GM13976 (cell line): ENCODE measurements at regions not wholly inside any gene's neighbourhood (a gene's known extent, or its start where the extent isn't known, plus 50 kb on each side); places are given as distances from the start of the nearest gene placed in this dataset.

Source experiments
- DNase-seq: peaks from one replicate; pipeline ENCODE4 v3.0.0; 2012; ENCODE audit warnings: low spot score
- CTCF ChIP-seq: IDR thresholded peaks from 2 replicates; pipeline ENCODE4 v1.5.1; 2012; ENCODE audit warnings: borderline replicate concordance, mild to moderate bottlenecking; ENCODE audit not compliant: insufficient read depth; ENCODE audit errors: extremely low read depth, missing control alignments, control extremely low read depth
- in situ Hi-C: fragments of 300-500 bp; cut with MboI; formaldehyde crosslinking; loops from one replicate; pipeline ENCODE4 v1.12.0; 2022; ENCODE audit warnings: low sequenced_read_pairs, mixed read lengths, inconsistent platforms; ENCODE audit not compliant: unreplicated experiment

GRCh38 chr3:177541541-177541940 is 344.3 kb upstream of the TBL1XR1 start:
- in situ Hi-C loops: no loop called here

GRCh38 chr3:177545964-177546363 is 348.7 kb upstream of the TBL1XR1 start:
- no peak for DNase-seq
- in situ Hi-C loops: no loop called here
- TF ChIP-seq CTCF: no peak

More at GRCh38 chr3:177541541-177541940, 344.3 kb upstream of the TBL1XR1 start:
- no peak for DNase-seq
- TF ChIP-seq CTCF: no peak

- in situ Hi-C loops: no loop called here
- no peak for DNase-seq
- TF ChIP-seq CTCF: no peak
Observed at GRCh38 chr3:177547711-177548350, 350.5 kb upstream of the TBL1XR1 start.

- TF ChIP-seq CTCF: no peak
- in situ Hi-C loops: no loop called here
- DNase-seq: no peak
Observed at GRCh38 chr3:177550667-177551066, 353.4 kb upstream of the TBL1XR1 start.

GRCh38 chr3:177551431-177551836 is 354.2 kb upstream of the TBL1XR1 start:
- TF ChIP-seq CTCF: no peak
- in situ Hi-C loops: no loop called here
- no peak for DNase-seq

- TF ChIP-seq CTCF: no peak
- in situ Hi-C loops: no loop called here
- no peak for DNase-seq
Observed at GRCh38 chr3:177552051-177552450, 354.8 kb upstream of the TBL1XR1 start.
